LNCAP (cell line): ENCODE measurements at regions not wholly inside any gene's neighbourhood (a gene's known extent, or its start where the extent isn't known, plus 50 kb on each side); places are given as distances from the start of the nearest gene placed in this dataset.

Experiments used
- TF ChIP-seq, protein P1 (sequence below): fragments of 450-650 bp; IDR thresholded peaks from 2 replicates; pipeline ENCODE4 v1.5.1; 2017; ENCODE audit warnings: mild to moderate bottlenecking

DNA sequence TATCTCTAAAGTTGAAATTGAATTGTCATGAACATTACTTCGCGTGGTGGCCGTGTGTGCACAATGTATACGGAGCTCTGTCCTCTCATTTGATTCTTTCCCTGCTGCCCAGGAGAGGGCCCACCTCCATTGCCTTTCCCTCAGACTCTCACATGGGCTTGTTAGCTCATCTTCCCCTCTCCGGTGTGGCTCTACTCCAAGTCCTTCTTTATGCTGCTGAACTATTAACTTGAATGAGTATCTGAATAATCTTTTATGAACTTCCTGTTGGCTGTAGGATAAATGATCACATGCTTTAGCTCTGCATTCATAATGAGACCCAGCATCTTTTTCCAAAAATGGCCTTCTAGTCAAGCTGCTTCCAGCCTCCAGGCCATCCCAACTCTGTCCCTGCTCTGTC, 68.8 kb upstream of the CLNK start:
- TF ChIP-seq, protein P1, sequence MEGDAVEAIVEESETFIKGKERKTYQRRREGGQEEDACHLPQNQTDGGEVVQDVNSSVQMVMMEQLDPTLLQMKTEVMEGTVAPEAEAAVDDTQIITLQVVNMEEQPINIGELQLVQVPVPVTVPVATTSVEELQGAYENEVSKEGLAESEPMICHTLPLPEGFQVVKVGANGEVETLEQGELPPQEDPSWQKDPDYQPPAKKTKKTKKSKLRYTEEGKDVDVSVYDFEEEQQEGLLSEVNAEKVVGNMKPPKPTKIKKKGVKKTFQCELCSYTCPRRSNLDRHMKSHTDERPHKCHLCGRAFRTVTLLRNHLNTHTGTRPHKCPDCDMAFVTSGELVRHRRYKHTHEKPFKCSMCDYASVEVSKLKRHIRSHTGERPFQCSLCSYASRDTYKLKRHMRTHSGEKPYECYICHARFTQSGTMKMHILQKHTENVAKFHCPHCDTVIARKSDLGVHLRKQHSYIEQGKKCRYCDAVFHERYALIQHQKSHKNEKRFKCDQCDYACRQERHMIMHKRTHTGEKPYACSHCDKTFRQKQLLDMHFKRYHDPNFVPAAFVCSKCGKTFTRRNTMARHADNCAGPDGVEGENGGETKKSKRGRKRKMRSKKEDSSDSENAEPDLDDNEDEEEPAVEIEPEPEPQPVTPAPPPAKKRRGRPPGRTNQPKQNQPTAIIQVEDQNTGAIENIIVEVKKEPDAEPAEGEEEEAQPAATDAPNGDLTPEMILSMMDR: no peak

DNA sequence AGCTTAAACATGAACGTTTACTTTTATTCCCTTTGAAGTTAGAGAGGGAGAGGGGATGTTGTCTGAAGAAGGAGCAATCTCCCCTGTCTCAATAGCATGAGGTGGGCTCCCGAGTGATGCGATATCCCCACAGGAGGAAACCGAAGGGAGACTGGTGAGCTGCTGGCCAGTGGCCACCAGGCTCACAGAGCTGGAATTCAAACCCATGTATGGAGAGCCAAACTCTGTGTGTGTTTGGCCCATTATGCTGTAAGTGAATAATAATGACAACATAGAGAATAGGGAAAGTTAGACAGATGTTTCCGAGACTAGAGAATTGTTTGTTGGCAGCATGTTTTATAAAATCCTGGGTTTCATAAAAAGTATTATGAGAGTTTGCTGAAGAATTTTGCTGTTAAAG, 66.1 kb upstream of the CLNK start:
- TF ChIP-seq, protein P1: no peak

DNA sequence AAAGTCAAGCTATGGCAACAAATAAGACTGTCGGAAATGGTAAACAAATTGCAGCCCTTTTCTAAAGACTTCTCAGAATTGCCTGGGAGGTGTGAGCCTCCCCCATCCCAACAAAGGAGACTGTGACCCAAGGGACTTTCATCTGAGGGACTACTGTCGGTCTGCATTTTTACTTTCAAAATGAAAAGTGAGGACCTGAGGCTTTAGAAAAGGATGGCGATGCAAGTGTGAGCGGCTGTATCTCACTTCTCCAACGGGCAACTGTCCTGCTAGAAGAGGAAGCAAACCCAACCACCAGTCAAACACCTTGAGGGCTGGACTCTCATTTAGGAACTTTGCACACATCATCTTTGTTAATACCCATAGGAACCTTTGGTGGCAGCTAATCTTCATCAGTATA, 62.6 kb upstream of the CLNK start:
- TF ChIP-seq, protein P1: no peak

DNA sequence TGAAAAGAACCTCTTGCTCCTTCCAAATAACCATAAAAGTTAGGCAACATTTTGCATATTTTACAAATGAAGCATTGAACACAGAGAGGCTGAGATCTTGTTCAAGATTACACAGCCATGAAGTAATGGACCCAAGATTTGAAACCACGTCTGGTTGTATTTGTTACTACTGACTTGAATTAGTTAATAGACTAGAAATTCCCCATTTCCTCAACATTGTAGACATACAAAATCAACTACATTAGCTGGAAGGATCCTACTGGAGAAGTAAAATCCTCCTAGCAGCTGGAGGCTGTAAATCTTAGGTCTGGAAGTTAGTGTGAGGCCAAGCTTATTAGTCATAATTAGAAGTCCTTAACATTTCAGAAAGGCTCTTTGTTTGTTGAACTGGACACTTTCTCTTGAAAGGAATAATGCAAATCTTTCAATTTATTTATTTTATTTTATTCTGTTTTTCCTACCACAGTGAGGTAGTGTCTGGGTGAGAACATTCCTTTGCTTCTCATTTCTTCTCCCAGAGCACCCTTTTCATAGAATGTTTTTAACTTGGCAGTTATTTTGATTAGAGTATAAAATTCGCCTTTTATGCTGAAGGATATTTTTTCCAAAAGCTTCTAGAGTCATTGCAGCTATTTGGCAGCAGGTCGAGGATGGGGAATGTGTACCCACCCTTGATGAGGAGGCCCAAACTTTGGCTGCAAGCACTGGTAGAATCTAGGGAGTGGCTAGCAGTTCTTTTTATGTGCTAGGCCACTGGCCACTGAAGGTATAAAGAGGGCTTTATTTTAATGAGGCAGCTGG, 62.0 kb upstream of the CLNK start:
- TF ChIP-seq, protein P1: no peak

DNA sequence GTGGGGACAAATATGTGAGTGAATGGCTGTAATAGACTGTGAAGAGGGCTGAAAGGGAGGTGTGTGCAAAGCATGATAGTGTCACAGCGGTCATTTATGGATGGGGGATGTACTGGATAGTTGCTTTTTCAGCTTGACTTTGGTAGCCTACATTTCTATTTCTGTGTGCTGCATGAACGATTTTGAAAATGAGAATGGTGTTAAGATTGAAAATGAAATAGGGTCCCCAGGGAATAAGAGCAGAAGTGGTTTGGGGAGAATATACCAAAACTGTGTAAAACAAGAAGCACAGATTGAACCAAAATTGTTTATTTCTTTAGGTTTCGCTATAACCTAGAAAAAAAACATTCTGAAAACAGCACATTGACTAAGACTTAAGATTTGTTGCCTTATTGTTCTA, 58.8 kb upstream of the CLNK start:
- TF ChIP-seq, protein P1: no peak

DNA sequence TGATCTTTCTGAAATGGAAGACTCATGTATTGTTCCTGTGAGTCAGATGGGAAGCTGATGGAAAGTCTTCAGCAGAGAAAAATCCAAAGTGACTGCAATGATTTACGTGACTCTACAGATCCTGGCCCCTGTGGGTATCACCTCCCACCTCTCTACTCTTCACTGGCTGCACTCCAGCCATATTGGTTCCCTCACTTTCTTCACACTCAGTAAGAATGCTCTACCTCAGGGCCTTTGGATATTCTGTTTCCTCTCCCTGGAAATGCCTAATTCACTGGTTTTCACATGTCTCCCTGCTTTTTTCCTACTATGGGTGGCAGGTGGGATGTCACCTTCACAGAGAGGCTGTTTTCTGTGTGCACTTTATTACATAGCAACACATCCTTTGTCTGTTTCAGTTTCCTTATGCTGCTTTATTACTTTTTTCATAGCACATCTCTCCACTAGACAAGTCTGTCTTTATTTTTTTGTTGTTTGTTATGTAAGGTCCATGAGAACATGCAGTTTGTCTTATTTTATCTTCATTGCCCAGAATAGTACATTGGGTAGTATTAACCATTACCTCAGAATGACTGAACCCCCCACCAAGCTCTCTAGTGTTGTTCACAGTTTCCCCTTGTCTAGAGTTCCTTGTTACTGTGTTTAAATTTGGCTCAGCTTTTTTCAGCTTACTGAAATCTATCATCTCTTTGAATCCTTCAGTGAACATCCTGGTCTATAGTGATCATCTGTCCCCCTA, 57.6 kb upstream of the CLNK start:
- TF ChIP-seq, protein P1: no peak

DNA sequence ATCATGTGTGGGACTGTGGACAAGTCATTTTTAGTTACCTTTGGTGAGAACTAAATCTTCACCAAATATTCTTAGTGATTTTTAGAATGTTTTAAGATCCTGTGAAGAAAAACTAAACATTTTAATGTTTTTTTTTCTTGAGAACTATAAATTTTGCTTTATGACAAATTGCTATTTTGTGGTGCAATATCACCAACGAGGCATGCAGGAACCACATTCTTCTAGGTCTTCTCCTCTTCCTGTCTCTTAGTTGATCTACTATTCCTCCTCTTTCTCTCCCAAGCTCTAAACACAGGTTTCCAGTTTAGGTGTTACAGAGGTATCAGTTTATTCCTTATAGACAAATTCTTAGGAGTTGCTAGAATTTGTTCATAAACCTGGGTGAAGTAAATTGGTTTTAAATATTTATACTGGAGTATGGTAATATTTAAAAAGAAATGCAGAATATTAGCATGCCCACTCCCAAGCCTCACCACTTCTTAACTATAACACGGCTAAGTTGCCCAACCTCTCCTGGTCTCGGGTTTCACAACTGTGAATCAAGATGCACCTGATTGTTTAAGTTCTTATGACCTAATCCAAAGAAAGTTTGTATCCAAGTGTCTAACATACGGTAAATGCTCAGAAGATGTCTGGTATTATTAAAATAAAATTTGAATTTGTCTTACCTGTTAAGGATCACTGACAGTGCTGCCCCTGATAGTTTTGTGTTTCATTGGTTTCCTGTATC, 56.5 kb upstream of the CLNK start:
- TF ChIP-seq, protein P1: no peak
